GM23338 (cell line): ENCODE measurements at regions not wholly inside any gene's neighbourhood (a gene's known extent, or its start where the extent isn't known, plus 50 kb on each side); places are given as distances from the start of the nearest gene placed in this dataset.

Source experiments
- ATAC-seq: fragments of 200-7000 bp; cut with Tn5 transposase; 3 replicates; pipeline ENCODE4 v1.9.1; 2020
- DNase-seq: peaks from one replicate; pipeline ENCODE4 v3.0.0-alpha.2; 2015; ENCODE audit warnings: low spot score
- H2AFZ ChIP-seq: fragments of 200-600 bp; sonication (generic); 2 replicates; pipeline ENCODE4 v1.8.0; 2016; ENCODE audit warnings: antibody characterized with exemption, mild to moderate bottlenecking, moderate library complexity
- H3F3A ChIP-seq: fragments of 200-600 bp; sonication (generic); replicated peaks from 2 replicates; pipeline ENCODE4 v1.8.0; 2017; ENCODE audit warnings: antibody characterized with exemption, mixed run types, low read depth
- H3K27ac ChIP-seq: fragments of 200-600 bp; sonication (generic); 2 replicates; pipeline ENCODE4 v1.6.1; 2016; ENCODE audit warnings: low read depth
- H3K27me3 ChIP-seq: fragments of 200-600 bp; sonication (generic); 2 replicates; pipeline ENCODE4 v1.8.0; 2016; ENCODE audit warnings: mild to moderate bottlenecking, mixed run types, moderate library complexity; ENCODE audit not compliant: insufficient read depth
- H3K36me3 ChIP-seq: fragments of 200-600 bp; sonication (generic); 2 replicates; pipeline ENCODE4 v1.8.0; 2016; ENCODE audit warnings: mild to moderate bottlenecking; ENCODE audit not compliant: insufficient read depth
- H3K4me1 ChIP-seq: fragments of 200-600 bp; sonication (generic); 2 replicates; pipeline ENCODE4 v1.8.0; 2016; ENCODE audit warnings: mild to moderate bottlenecking, moderate library complexity; ENCODE audit not compliant: insufficient read depth
- H3K4me2 ChIP-seq: fragments of 200-600 bp; sonication (generic); 2 replicates; pipeline ENCODE4 v1.7.1; 2017; ENCODE audit warnings: mixed run types
- H3K4me3 ChIP-seq: fragments of 200-600 bp; sonication (generic); 2 replicates; pipeline ENCODE4 v1.6.1; 2016; ENCODE audit warnings: mixed run types
- H3K79me2 ChIP-seq: fragments of 200-600 bp; sonication (generic); replicated peaks from 2 replicates; pipeline ENCODE4 v1.8.0; 2017; ENCODE audit warnings: mild to moderate bottlenecking; ENCODE audit not compliant: insufficient read depth
- H3K9me2 ChIP-seq: fragments of 200-600 bp; sonication (generic); 2 replicates; pipeline ENCODE4 v1.8.0; 2017; ENCODE audit not compliant: insufficient read depth
- H4K20me1 ChIP-seq: fragments of 200-600 bp; sonication (generic); replicated peaks from 2 replicates; pipeline ENCODE4 v1.8.0; 2017; ENCODE audit warnings: mild to moderate bottlenecking; ENCODE audit not compliant: insufficient read depth
- H3K27ac Mint-ChIP-seq: 2 replicates; pipeline ENCODE4 v1.8.0; 2020; ENCODE audit warnings: inconsistent platforms, mild to moderate bottlenecking, moderate library complexity, mixed read lengths
- H3K27me3 Mint-ChIP-seq: 3 replicates; pipeline ENCODE4 v1.8.0; 2022; ENCODE audit warnings: low read depth, mild to moderate bottlenecking, moderate library complexity, mixed read lengths, inconsistent platforms; ENCODE audit not compliant: insufficient read depth, poor library complexity
- H3K36me3 Mint-ChIP-seq: 3 replicates; pipeline ENCODE4 v1.8.0; 2021; ENCODE audit warnings: low read depth, mild to moderate bottlenecking, inconsistent platforms, moderate library complexity, mixed read lengths
- H3K4me1 Mint-ChIP-seq: 3 replicates; pipeline ENCODE4 v1.8.0; 2020; ENCODE audit warnings: mild to moderate bottlenecking, inconsistent platforms, mixed read lengths
- H3K4me3 Mint-ChIP-seq: 3 replicates; pipeline ENCODE4 v1.8.0; 2021; ENCODE audit warnings: moderate library complexity, mild to moderate bottlenecking, inconsistent platforms, mixed read lengths
- H3K9me3 Mint-ChIP-seq: 3 replicates; pipeline ENCODE4 v1.8.0; 2020; ENCODE audit warnings: moderate library complexity, mild to moderate bottlenecking, inconsistent platforms, mixed read lengths
- CREB1 ChIP-seq: fragments of 250-450 bp; sonication (Bioruptor Pico); IDR thresholded peaks from 2 replicates; pipeline ENCODE4 v1.5.0; 2020; ENCODE audit warnings: low read depth, mild to moderate bottlenecking, moderate library complexity
- EZH2 ChIP-seq: fragments of 200-600 bp; sonication (generic); IDR thresholded peaks from one replicate; pipeline ENCODE4 v1.8.0; 2017; ENCODE audit warnings: antibody characterized with exemption, mild to moderate bottlenecking, low read depth; ENCODE audit not compliant: unreplicated experiment
- EZH2phosphoT487 ChIP-seq: fragments of 200-600 bp; sonication (generic); IDR thresholded peaks from one replicate; pipeline ENCODE4 v1.8.1; 2018; ENCODE audit warnings: antibody characterized with exemption; ENCODE audit not compliant: unreplicated experiment
- JUNB ChIP-seq: IDR thresholded peaks from one replicate; pipeline ENCODE4 v1.6.1; 2016; ENCODE audit warnings: antibody characterized with exemption; ENCODE audit not compliant: unreplicated experiment
- POLR2AphosphoS5 ChIP-seq: IDR thresholded peaks from 2 replicates; pipeline ENCODE4 v1.6.1; 2016; ENCODE audit warnings: antibody characterized with exemption, low read depth
- ZNF114 ChIP-seq: fragments of 250-450 bp; sonication (Bioruptor Pico); IDR thresholded peaks from 2 replicates; pipeline ENCODE4 v1.5.0; 2020; ENCODE audit warnings: mild to moderate bottlenecking, moderate library complexity
- ZNF331 ChIP-seq: fragments of 250-450 bp; sonication (Bioruptor Pico); IDR thresholded peaks from 2 replicates; pipeline ENCODE4 v1.5.0; 2020; ENCODE audit warnings: low read depth, mild to moderate bottlenecking, moderate library complexity
- TF ChIP-seq, protein P1 (sequence below): IDR thresholded peaks from 2 replicates; pipeline ENCODE4 v1.6.1; 2016; ENCODE audit warnings: antibody characterized with exemption
- TF ChIP-seq, protein P2 (sequence below): IDR thresholded peaks from one replicate; pipeline ENCODE4 v1.6.1; 2018; ENCODE audit warnings: antibody characterized with exemption; ENCODE audit not compliant: unreplicated experiment

- TF ChIP-seq ZNF114 (CRISPR knock-in tag), result no peak
- no peak for TF ChIP-seq POLR2AphosphoS5
- TF ChIP-seq, protein P1, sequence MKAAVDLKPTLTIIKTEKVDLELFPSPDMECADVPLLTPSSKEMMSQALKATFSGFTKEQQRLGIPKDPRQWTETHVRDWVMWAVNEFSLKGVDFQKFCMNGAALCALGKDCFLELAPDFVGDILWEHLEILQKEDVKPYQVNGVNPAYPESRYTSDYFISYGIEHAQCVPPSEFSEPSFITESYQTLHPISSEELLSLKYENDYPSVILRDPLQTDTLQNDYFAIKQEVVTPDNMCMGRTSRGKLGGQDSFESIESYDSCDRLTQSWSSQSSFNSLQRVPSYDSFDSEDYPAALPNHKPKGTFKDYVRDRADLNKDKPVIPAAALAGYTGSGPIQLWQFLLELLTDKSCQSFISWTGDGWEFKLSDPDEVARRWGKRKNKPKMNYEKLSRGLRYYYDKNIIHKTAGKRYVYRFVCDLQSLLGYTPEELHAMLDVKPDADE, result no peak
- TF ChIP-seq, protein P2, sequence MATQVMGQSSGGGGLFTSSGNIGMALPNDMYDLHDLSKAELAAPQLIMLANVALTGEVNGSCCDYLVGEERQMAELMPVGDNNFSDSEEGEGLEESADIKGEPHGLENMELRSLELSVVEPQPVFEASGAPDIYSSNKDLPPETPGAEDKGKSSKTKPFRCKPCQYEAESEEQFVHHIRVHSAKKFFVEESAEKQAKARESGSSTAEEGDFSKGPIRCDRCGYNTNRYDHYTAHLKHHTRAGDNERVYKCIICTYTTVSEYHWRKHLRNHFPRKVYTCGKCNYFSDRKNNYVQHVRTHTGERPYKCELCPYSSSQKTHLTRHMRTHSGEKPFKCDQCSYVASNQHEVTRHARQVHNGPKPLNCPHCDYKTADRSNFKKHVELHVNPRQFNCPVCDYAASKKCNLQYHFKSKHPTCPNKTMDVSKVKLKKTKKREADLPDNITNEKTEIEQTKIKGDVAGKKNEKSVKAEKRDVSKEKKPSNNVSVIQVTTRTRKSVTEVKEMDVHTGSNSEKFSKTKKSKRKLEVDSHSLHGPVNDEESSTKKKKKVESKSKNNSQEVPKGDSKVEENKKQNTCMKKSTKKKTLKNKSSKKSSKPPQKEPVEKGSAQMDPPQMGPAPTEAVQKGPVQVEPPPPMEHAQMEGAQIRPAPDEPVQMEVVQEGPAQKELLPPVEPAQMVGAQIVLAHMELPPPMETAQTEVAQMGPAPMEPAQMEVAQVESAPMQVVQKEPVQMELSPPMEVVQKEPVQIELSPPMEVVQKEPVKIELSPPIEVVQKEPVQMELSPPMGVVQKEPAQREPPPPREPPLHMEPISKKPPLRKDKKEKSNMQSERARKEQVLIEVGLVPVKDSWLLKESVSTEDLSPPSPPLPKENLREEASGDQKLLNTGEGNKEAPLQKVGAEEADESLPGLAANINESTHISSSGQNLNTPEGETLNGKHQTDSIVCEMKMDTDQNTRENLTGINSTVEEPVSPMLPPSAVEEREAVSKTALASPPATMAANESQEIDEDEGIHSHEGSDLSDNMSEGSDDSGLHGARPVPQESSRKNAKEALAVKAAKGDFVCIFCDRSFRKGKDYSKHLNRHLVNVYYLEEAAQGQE, result no peak
These were observed 155.1 kb upstream of the ARGLU1 start for GRCh38 chr13:106723036-106723435.

DNA sequence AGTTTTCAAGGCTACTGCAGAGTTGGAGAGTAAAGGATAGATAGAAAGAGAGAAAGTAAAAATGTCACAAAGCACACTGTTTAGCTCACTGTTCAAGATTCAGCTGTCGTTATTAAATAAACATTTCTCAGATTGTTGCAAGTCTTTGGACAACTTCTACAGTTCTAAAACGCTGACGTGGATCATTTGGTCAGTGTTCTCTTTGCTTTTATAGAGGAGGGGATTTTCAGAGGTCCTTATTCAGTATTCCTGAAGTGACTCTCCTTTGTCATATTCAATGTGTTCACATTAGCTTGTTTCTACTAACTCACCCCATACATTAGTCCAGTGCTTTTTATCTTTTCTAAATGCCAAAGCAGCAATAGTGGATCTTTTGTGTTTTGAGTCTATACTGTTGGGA lies 154.7 kb upstream of the ARGLU1 start:
- Mint-ChIP-seq H3K27ac (no peak overlapping the region), H3K4me3 (no peak overlapping the region), H3K36me3 (peaks cover 3% of the 10 kb centered on the region; the same call in 1 of the 3 replicates), H3K27me3 (no peaks in the 10 kb centered on the region), H3K9me3 (peaks cover 4% of the 10 kb centered on the region; the same call in 2 of the 3 replicates), H3K4me1 (peaks cover 21% of the 10 kb centered on the region; the same call in 2 of the 3 replicates)
- no peak overlapping the region for H3K27ac ChIP-seq
- H3F3A ChIP-seq, result no peaks in the 10 kb centered on the region
- no peak overlapping the region for H3K4me3 ChIP-seq
- no peaks in the 10 kb centered on the region for H3K36me3 ChIP-seq
- no peaks in the 10 kb centered on the region for H4K20me1 ChIP-seq
- H3K27me3 ChIP-seq, result no peaks in the 10 kb centered on the region
- no peaks in the 10 kb centered on the region for H3K79me2 ChIP-seq
- H3K4me2 ChIP-seq, result no peak overlapping the region
- H3K4me1 ChIP-seq, result peaks cover 10% of the 10 kb centered on the region
- no peak for DNase-seq
- no peak for ATAC-seq
- no peaks in the 10 kb centered on the region for H3K9me2 ChIP-seq
- no peak overlapping the region for H2AFZ ChIP-seq
- TF ChIP-seq, protein P2, result no peak
- TF ChIP-seq JUNB (no peak), ZNF331 (no peak), CREB1 (CRISPR knock-in tag) (no peak), EZH2 (no peak), EZH2phosphoT487 (no peak)
- TF ChIP-seq, protein P1, result no peak

More at GRCh38 chr13:106723036-106723435, 155.1 kb upstream of the ARGLU1 start:
- Histone ChIP-seq H2AFZ (no peak overlapping the region), H3K27me3 (no peaks in the 10 kb centered on the region), H3K4me3 (no peak overlapping the region), H3K4me2 (no peak overlapping the region), H3K27ac (no peak overlapping the region), H4K20me1 (no peaks in the 10 kb centered on the region), H3K79me2 (no peaks in the 10 kb centered on the region), H3K4me1 (peaks cover 10% of the 10 kb centered on the region), H3K36me3 (no peaks in the 10 kb centered on the region), H3K9me2 (no peaks in the 10 kb centered on the region), H3F3A (no peaks in the 10 kb centered on the region)
- no peak for DNase-seq
- H3K27me3 Mint-ChIP-seq, result no peaks in the 10 kb centered on the region
- peaks cover 21% of the 10 kb centered on the region; the same call in 2 of the 3 replicates for H3K4me1 Mint-ChIP-seq
- peaks cover 4% of the 10 kb centered on the region; the same call in 1 of the 3 replicates for H3K9me3 Mint-ChIP-seq
- H3K27ac Mint-ChIP-seq, result no peak overlapping the region
- ATAC-seq, result no peak
- H3K36me3 Mint-ChIP-seq, result peaks cover 3% of the 10 kb centered on the region; the same call in 1 of the 3 replicates
- no peak overlapping the region for H3K4me3 Mint-ChIP-seq
